ENCODE measurements at regions not wholly inside any gene's neighbourhood (a gene's known extent, or its start where the extent isn't known, plus 50 kb on each side); places are given as distances from the start of the nearest gene placed in this dataset.

DNA sequence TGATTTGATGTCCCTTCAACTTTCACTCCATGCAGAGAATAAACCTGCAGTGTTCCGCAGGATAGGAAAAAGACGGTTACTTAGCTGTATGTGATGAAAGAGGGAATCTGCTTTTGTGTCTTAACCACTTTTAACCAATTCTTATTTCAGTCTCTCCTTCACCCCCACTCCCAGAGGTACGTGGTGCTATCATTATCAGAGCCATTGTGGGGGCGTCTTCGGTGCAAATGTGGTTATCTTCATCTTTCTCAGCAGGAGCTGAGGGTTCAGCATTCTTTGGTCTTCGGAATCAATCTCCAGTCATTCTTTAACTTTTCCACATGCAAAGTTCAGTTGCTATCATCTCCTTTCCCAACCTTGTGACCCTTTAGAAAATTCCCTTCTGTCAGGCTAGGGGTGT, 219.9 kb upstream of the LYZL1 start:
- TF ChIP-seq CTCF (conservative IDR thresholded peaks at IDR 0.05; ENCODE audit: low read length): no peak
- no peak for TF ChIP-seq EZH2phosphoT487 (IDR thresholded peaks at IDR 0.05; ENCODE audit: borderline replicate concordance)

Data from Loucy (cell line).